ENCODE measurements at regions not wholly inside any gene's neighbourhood (a gene's known extent, or its start where the extent isn't known, plus 50 kb on each side); places are given as distances from the start of the nearest gene placed in this dataset.

- DNase-seq (ENCODE audit: low read depth) = no peak
- TF ChIP-seq CTCF (IDR thresholded peaks at IDR 0.05; ENCODE audit: insufficient read depth, low read depth, low read length, missing control alignments) = no peak
- H3K4me3 ChIP-seq (ENCODE audit: low read length) = no peak overlapping the region
Observed at GRCh38 chr1:59219916-59220315, 77.0 kb upstream of the FGGY start.

- no peak overlapping the region for H3K4me3 ChIP-seq (ENCODE audit: low read length)
- DNase-seq (ENCODE audit: low read depth) = no peak
- TF ChIP-seq CTCF (IDR thresholded peaks at IDR 0.05; ENCODE audit: insufficient read depth, low read depth, low read length, missing control alignments) = no peak
Observed at GRCh38 chr1:59220356-59220755, 76.5 kb upstream of the FGGY start.

GRCh38 chr1:59223198-59223597 lies 73.7 kb upstream of the FGGY start:
- no peak for DNase-seq (ENCODE audit: low read depth)
- no peak for TF ChIP-seq CTCF (IDR thresholded peaks at IDR 0.05; ENCODE audit: insufficient read depth, low read depth, low read length, missing control alignments)

GRCh38 chr1:59223989-59224634 lies 72.8 kb upstream of the FGGY start:
- H3K4me3 ChIP-seq (ENCODE audit: low read length) = no peak overlapping the region
- DNase-seq (ENCODE audit: low read depth) = no peak
- no peak for TF ChIP-seq CTCF (IDR thresholded peaks at IDR 0.05; ENCODE audit: insufficient read depth, low read depth, low read length, missing control alignments)

More at GRCh38 chr1:59223198-59223597, 73.7 kb upstream of the FGGY start:
- H3K4me3 ChIP-seq (ENCODE audit: low read length) = no peak overlapping the region

GRCh38 chr1:59225594-59226316 lies 71.1 kb upstream of the FGGY start:
- DNase-seq (ENCODE audit: low read depth) = no peak
- no peak for TF ChIP-seq CTCF (IDR thresholded peaks at IDR 0.05; ENCODE audit: insufficient read depth, low read depth, low read length, missing control alignments)
- no peak overlapping the region for H3K4me3 ChIP-seq (ENCODE audit: low read length)

- H3K4me3 ChIP-seq (ENCODE audit: low read length) = no peak overlapping the region
Observed at GRCh38 chr1:59229138-59229537, 67.8 kb upstream of the FGGY start.

More at GRCh38 chr1:59229138-59229537, 67.8 kb upstream of the FGGY start:
- TF ChIP-seq CTCF (IDR thresholded peaks at IDR 0.05; ENCODE audit: insufficient read depth, low read depth, low read length, missing control alignments) = no peak
- DNase-seq (ENCODE audit: low read depth) = peak; percentile 59
